ENCODE measurements at regions not wholly inside any gene's neighbourhood (a gene's known extent, or its start where the extent isn't known, plus 50 kb on each side); places are given as distances from the start of the nearest gene placed in this dataset.

GRCh38 chr2:201973305-201973928, 60.2 kb upstream of the FZD7 start:
- CTCF ChIA-PET = no interaction called here
- POLR2A ChIA-PET = no interaction called here
- H3K27me3 ChIP-seq (ENCODE audit: control insufficient read depth, insufficient read depth, low read length) = no peaks in the 10 kb centered on the region
- H3K36me3 ChIP-seq (ENCODE audit: control insufficient read depth, insufficient read depth, low read length) = no peaks in the 10 kb centered on the region
- DNase-seq (ENCODE audit: low read depth) = no peak
- TF ChIP-seq, protein P1, sequence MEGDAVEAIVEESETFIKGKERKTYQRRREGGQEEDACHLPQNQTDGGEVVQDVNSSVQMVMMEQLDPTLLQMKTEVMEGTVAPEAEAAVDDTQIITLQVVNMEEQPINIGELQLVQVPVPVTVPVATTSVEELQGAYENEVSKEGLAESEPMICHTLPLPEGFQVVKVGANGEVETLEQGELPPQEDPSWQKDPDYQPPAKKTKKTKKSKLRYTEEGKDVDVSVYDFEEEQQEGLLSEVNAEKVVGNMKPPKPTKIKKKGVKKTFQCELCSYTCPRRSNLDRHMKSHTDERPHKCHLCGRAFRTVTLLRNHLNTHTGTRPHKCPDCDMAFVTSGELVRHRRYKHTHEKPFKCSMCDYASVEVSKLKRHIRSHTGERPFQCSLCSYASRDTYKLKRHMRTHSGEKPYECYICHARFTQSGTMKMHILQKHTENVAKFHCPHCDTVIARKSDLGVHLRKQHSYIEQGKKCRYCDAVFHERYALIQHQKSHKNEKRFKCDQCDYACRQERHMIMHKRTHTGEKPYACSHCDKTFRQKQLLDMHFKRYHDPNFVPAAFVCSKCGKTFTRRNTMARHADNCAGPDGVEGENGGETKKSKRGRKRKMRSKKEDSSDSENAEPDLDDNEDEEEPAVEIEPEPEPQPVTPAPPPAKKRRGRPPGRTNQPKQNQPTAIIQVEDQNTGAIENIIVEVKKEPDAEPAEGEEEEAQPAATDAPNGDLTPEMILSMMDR (IDR thresholded peaks at IDR 0.05; ENCODE audit: insufficient read depth, low read depth, low read length) = no peak
- no peak overlapping the region for H3K4me3 ChIP-seq (ENCODE audit: low read depth, low read length)

DNA sequence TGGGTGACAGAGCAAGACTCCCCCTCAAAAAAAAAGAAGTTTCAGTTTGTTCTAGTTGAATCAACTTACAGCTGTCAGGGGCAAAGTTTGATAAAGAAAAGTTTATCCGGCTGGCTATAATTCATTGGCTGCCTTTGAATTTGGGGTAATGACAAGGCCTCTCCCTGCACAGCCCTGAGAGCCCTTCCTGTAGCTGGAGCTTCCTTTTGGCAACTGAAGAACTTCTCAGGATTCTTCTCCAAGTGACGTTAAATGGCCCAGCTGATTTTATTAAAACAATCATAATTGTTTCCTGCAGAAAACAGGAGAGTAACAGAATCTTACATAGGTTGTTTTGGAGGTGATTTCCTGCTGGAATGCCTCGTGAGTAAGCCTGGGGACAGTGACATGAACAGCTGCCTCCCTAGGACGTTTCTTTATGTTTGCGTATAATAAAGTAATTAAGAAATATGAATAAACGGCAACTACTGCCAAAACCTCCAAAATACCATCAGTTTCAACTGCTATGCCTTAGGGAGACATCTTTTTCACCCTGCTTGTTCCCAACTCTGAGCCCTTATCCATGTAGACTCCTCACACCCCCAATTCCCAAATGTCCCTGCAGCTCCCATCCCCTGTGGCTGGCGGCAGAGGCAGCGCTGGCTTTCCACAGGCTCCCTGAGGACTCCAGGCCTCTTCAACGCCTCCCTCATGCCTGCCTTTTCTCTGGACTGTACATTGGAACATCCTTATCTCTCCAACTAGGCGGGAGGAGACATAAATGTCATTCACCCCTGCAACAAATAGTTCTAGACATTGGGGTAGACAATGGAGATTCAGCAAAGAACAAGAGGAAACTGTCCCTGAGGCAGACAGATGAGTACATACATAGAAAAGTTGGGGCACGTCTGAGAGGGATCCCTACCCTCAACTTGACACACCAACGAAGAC, 59.2 kb upstream of the FZD7 start:
- ChIA-PET CTCF (no interaction called here), POLR2A (interaction anchor here (0.6 kb wide), 1 partner anchor 29 kb away, joined by 4 read pairs; no protein-coding TSS in a partner anchor)
- no peak for DNase-seq (ENCODE audit: low read depth)
- Histone ChIP-seq H3K36me3 (ENCODE audit: control insufficient read depth, insufficient read depth, low read length) (no peaks in the 10 kb centered on the region), H3K27me3 (ENCODE audit: control insufficient read depth, insufficient read depth, low read length) (no peaks in the 10 kb centered on the region), H3K4me3 (ENCODE audit: low read depth, low read length) (no peak overlapping the region)
- TF ChIP-seq, protein P1 (IDR thresholded peaks at IDR 0.05; ENCODE audit: insufficient read depth, low read depth, low read length) = no peak

DNA sequence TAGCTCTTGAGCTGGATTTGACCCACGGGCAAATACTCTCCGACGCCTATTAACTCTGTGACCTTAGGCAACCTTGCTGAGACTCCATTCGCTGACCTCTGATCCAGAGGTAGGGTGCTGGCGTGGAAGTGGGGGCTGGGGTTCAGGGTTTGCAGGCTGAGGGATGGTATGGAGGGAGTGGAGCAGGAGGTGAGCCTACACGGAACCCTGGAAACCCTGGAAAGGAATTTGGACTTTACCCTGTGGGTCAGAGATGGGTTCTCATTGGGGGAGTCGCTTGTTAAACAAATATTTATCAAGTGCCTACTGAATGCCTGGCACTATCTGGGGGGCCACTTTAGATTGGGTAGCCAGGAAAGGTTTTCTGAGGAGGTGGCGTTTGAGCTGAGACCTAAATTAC, 58.2 kb upstream of the FZD7 start:
- Histone ChIP-seq H3K4me3 (ENCODE audit: low read depth, low read length) (no peak overlapping the region), H3K27me3 (ENCODE audit: control insufficient read depth, insufficient read depth, low read length) (no peaks in the 10 kb centered on the region), H3K36me3 (ENCODE audit: control insufficient read depth, insufficient read depth, low read length) (no peaks in the 10 kb centered on the region)
- DNase-seq (ENCODE audit: low read depth) = no peak
- TF ChIP-seq, protein P1 (IDR thresholded peaks at IDR 0.05; ENCODE audit: insufficient read depth, low read depth, low read length) = no peak
- ChIA-PET CTCF (no interaction called here), POLR2A (no interaction called here)

- TF ChIP-seq, protein P1 (IDR thresholded peaks at IDR 0.05; ENCODE audit: insufficient read depth, low read depth, low read length) = no peak
- Histone ChIP-seq H3K36me3 (ENCODE audit: control insufficient read depth, insufficient read depth, low read length) (no peaks in the 10 kb centered on the region), H3K4me3 (ENCODE audit: low read depth, low read length) (no peak overlapping the region), H3K27me3 (ENCODE audit: control insufficient read depth, insufficient read depth, low read length) (no peaks in the 10 kb centered on the region)
- ChIA-PET POLR2A (no interaction called here), CTCF (no interaction called here)
- DNase-seq (ENCODE audit: low read depth) = no peak
Observed at GRCh38 chr2:201975964-201976612, 57.6 kb upstream of the FZD7 start.

- H3K27me3 ChIP-seq (ENCODE audit: control insufficient read depth, insufficient read depth, low read length) = no peaks in the 10 kb centered on the region
- ChIA-PET CTCF (interaction anchor here (1.6 kb wide), 1 partner anchor 11 kb away, joined by 3 read pairs; no protein-coding TSS in a partner anchor), POLR2A (no interaction called here)
- TF ChIP-seq, protein P1 (IDR thresholded peaks at IDR 0.05; ENCODE audit: insufficient read depth, low read depth, low read length) = no peak
- no peak for DNase-seq (ENCODE audit: low read depth)
- H3K4me3 ChIP-seq (ENCODE audit: low read depth, low read length) = no peak overlapping the region
- no peaks in the 10 kb centered on the region for H3K36me3 ChIP-seq (ENCODE audit: control insufficient read depth, insufficient read depth, low read length)
Observed at GRCh38 chr2:201977651-201978050, 56.0 kb upstream of the FZD7 start.
